HG03045 (cell line): ENCODE measurements at regions not wholly inside any gene's neighbourhood (a gene's known extent, or its start where the extent isn't known, plus 50 kb on each side); places are given as distances from the start of the nearest gene placed in this dataset.
"Not testable (repeated sequence)": the region's sequence is repeated elsewhere in the genome, so short reads cannot be mapped to it uniquely, and the experiment has no call there.

Source experiments
- ATAC-seq: cut with Tn5 transposase; IDR thresholded peaks from one replicate; pipeline ENCODE4 v1.9.1; 2021; ENCODE audit warnings: mild to moderate bottlenecking, moderate library complexity; ENCODE audit not compliant: unreplicated experiment

DNA sequence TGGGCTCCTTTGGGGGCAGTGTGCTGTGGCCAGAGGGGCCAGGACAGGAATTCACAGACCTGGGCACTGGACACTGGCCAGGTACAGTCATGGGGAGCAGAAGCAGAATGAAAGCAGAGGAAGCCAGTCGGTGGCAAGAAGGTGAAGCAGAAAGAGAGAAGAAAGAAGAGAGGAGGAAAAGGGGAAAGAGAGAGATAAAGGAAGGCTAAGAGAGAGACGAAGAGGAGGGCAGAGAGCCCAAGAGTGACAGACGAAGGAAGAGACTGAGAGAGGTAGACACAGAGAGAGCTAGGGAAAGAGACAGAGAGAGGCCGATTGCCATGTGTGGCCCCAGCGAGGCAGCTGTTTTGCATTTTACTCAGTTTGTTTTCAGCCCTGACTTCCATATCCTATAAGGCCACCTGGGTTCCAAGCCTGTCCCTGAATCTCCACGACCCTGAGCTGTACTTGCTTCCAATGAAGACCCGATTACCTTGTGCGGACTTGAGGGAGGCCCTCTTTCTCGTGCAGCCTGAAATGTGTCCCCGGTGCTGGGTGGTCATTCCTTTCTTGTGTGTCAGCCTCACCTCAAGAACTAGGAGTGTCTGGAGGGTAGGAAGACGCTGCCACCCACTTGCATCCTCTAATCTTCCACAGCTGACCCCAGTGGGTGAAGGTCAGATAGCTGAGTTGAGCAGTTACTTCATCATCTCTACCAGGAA, 73.9 kb downstream of the LSM3 start:
- no peak for ATAC-seq

DNA sequence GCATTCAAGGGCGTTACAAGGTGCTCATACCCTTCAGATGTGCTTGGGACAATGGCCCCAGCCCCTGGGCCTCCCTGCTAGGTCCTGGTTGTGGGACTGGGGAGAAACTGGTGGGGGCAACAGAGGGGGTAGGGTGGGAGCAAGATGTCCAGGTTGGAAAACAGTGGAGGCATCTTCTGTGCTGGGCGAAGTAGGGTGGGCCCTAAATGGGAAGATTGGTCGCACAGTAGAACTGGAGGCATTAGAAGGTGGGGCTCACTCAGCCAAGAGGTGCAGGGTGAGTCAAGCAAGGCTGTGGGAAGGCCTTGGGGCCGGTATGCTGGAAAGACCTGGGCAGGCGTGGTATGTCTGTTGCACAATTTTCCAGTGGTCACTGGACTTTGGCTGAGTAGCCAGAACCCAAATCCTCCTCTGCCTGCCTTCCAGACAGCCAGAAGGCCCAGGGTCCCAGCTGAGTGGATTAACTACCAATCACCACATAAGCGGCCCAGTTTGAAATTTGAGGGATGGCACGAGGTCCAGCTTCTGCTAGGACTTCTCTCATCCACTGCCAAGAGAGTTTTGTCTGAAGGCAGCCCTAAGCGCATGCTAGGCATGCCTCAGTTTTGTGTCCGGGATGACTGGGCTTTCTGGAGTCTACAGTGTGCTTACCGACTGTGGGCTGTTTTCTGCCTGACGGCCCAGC, 74.5 kb downstream of the LSM3 start:
- ATAC-seq: no peak

DNA sequence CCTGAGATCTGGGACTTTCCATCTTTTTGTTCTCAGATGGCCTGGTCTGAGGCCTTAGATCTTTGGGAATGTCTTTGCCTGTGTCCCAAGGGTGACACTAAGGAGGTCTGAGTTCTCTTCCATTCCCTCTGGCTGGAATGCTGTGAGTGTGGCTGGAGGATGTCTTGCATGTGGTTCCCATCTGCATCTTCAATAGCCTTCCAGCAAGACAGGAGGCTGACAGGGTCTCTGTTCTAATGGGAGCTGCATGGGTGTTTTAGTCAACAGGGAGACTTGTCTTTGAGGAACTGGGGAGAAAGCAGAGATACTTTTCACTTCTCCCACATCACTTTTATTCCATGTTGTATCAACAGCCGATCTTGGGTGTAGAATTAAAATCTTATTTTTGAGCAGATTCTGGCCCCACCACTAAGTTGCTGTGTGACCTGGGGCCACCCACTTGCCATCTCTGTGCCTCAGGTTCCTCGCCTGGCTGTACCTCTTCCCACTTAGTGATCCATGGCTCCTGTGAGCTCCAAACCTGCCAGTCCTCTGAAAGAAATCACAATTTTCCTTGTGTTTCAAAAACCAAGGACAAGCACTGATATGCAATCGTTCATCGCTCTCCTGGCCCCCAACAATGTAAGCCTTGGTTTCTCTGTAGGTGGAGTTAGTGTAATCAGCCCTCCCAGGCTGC, 75.2 kb downstream of the LSM3 start:
- no peak for ATAC-seq

DNA sequence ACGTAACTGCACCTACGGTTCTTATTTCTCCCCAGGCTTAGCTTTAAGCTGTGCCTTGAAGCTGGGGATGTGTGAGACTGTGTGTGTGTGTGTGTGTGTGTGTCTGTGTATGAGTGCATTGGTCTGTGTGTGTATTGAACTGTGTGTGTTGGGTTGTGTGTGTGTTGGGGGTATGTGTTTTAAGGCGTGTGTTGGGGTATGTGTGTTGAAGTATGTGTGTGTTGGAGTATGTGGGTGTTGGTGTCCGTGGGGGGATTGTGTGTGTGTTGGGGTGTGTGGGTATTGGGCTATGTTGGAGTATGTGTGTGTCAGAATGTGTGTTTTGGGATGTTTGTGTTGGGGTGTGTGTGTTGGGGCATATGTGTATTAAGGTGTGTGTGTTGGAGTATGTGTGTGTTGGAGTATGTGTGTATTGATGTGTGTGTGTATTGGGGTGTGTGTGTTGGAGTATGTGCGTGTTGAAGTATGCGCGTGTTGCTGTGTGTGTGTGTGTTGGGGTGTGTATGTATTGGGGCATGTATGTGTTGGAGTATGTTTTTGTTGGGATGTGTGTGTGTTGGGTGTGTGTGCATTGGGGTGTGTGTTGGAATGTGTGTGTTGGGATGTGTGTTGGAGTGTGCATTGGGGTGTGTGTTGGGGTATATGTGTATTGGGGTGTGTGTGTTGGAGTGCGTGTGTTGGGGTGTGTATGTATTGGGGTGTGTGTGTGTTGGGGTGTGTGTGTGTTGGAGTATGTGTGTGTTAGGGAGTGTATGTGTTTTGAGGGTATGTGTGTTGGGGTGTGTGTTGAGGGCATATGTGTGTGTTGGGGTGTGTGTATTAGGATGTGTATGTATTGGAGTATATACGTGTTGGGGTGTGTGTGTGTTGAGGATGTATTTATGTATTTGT, 76.4 kb downstream of the LSM3 start:
- no peak for ATAC-seq

DNA sequence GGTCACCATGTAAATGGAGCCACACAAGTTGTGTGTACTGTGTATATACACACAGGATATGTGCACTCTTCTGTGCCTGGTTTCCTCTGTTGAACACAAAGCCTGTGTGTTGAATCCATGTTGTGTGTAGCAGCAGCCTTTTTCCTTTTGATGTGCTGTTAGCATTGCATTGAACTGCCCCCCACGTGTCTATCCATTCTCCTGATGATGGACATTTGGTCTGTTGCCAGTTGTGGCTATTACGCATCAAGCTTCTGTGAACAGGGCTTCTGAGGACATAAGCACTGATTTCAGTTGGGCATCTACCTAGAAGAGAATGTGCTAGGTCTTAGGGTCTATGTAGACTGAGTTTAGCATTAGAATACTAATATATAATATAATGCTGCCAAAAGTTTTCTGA, 77.4 kb downstream of the LSM3 start:
- ATAC-seq: no peak

DNA sequence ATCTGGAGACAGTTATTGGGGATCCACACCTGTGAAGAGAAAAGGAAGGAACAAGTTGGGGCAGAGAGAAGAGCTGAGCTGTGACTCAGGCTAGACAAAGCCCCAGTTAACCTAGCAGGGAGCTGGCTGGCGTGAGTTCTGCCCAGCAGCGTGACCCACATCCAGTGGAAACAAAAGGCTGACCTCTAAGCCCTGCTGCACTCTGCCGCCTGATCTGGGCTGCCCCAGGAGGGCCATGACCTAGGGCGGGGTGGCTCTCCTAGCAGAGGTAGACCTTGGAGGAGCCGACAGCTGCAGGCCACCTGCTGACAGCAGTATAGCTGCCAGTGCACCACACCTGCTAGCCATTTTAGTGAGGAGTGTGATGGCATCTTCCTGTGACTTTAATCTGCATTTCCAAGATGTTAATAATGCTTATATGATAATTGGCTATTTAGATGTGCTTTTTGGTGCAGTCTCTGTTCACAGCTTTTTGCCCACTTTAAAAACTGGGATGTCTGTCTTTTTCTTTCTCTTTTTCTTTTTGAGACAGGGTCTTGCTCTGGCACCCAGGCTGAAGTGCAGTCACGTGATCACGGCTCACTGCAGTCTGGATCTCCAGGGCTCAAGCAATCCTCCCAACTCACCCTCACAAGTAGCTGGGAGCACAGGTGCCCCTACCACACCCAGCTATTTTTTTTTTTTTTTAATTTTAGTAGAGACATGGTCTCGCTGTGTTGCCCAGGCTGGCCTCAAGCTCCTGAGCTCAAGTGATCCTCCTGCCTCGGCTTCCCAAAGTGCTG, 78.1 kb downstream of the LSM3 start:
- ATAC-seq: no peak

DNA sequence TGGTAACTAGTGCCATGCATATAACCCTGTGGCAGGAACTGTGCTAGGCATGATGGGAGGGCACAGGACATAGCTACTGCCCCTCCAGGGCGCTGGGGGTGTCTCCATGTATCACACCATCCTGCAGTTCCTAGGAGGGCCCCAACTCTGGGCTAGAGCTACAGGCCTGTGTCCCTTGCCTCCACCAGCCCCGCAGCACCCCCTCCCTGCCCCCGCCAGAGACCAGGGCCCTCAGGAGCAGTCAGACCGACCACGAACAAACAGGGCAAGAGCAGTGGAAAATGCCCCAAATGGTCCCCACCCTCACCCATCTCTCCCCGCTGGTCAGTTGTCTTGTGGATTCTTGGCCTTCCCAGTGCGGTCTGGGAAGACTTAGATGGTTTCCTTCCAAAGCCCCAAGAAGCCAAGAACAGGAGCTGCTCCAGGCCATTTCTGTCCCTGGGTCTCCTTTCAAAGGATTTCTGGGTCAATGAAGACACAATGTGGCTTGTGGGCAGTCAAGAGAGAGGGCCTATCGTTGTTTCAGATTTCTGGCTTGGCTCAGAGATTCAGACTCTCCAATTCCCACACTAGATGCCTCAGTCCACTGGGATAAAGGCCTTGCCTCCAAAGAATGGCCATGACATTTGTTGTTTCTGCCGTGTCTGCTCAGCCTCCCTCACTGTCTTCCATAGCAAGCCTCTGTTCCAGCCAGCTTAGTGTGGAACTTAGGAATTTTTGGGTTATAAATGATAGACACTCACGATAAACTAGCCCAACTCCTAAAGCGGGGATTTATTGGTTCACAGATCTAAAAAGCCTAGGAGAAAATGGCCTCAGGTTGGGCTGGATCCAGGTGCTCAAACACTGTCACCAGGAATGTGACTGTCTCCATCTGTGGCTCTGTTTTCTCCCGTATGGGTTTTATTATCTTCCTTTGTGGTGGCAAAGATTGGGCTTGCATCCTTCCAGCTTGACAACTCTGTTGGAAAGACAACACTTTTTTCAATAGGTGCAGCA, 80.6 kb downstream of the LSM3 start:
- ATAC-seq: no peak

DNA sequence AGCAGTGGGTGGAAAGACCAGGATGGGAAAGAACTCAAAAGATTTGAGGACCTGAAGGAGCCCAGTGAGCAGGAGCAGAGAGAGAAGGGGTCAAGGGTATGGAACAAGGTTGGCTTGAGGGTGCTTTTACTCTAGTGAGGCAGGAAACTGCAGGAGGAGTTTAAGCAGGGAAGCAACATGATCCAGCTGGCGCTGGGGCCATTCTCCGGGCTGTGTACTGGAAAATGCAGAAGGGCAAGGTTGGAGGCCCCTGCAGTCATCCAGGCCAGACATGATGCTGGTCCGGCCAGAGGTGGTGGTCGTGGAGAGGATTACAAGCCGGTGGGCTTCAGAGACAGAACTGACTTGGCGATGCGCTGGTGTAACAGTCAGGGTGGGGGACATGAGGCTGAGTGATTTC, 81.8 kb downstream of the LSM3 start:
- ATAC-seq: no peak

DNA sequence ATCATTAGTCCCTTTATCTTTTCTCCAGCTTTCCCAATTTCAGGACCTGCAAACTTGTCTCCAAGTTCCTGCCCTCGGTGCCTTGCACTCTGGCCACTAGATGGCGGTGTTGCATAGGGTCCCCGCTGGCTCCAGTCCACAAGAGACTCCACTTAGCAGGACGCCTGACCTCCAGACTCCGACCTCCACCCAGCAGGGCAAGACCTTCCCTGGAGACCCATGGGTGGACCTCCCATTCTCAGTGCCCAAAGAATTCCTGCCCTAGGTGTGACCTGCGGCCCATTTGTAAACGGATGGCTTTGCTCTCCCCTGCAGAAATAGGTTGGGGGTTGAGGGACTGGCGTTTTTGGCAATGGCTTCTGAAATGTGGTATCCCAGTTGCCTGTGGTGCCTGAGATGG, 82.6 kb downstream of the LSM3 start:
- ATAC-seq: peak; percentile 68

DNA sequence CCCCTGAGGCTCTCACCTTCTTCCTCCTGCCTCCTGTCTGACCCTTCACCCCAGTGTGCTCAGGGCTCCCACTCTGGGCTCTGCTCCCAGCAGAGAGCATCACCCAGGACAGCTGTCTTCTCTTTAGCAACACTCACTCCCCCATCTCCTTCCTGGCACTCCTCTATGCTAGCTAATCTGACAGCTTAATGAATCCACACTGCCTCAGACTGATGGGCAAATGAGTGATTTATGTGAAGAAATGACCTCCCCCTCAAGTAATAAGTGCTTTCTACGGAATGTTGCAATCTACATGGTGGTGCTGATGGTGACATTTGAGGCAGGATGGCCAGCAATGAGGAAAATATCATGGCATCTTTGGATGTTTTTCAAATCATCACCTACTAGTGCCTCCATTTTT, 83.6 kb downstream of the LSM3 start:
- ATAC-seq: no peak

DNA sequence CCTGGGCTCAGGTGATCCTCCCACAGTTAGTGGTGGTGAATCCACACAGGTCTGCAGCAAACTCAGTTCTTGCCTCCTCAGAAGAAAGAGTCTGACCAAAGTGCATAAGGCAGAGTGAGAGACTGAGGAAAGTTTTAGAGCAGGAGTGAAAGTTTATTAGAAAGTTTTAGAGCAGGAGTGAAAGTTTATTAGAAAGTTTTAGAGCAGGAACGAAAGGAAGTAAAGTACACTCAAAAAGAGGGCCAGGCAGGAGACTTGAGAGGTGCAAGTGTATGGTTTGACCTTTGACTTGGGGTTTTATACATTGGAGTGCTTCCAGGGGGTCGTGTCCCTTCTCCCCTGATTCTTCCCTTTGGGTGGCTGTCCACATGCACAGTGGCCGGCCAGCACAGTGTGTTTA, 84.2 kb downstream of the LSM3 start:
- ATAC-seq: no peak

DNA sequence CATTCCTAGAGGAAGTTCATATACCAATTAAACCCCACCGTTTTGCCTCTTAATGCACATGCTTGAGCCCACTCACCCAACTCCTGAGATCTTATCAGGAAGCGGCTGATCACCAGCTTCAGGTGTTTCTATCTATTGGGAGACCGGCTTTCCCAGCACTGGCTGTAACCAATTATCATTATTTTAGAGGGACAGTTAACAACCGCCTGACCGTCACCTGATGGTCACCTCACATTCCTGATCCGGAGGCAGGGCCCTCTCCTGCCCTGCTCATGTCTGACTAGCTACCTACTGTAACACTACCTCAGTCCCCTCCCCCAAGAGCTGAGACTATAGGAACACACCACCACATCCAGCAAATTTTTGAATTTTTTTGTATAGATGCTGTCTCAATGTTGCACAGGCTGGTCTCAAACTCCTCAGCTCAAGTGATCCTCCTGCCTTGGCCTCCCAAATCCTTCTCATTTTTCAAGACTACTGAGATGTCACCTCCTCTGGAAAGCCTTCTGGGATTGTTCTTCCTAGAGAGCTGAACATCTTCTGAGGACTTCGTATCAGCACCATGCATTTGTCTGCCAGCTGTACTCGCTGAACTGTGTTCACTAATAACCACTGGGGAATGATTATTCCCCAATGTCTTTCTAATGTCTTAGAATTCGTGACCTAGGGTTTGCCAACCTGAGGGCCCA, 84.8 kb downstream of the LSM3 start:
- ATAC-seq: no peak

DNA sequence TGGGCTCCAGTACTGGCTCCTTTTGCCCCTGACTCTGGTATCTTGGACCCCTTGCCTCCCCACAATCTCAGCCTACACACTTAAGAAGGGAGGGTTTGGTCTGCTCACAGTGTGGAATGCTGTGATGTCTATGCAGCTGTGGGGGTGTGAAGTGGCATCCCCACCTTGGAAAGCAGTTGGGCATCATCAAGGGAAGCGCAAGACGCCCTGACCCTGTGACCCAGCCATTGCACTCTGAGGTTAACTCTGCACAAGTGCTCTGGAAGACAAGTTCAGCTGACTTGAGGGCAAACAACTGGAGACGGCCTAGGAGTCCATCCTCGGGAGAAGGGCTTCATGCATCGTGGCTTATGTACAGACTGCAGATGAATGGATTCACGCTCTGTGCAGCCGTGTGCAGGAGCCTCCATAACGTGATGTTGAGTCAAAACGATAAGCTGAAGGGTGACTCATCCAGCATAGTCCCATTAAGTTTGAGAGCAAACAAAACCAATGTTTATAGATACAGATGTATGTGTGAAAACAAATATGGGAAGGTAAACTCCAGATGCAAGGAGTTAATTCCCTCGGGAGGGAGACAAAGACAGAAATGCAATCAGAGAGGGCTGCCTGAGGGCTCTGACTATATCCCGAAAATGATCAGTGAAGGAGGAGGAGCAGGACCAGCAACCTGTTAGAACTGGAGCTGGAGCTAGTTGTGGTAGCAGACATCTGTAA, 86.8 kb downstream of the LSM3 start:
- no peak for ATAC-seq

DNA sequence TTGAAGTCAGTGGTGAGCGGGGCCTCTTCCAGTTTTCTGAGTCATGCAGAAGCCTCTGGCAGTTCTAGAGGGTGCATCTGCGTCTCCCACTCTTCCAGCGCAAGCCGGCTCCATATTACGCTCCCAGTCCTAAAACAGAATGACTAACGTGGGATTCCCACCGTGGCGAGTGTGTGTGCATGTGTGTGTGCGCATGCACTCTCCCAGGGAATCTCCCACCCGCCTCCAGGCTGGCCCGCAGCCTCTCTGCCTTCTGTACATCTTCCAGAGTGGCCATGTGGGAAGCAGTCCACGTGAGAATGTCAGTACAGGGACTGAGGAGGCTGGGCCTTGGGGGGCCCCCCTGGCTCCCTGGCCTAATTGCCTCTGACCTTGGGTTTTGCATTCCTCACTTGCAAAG, 87.7 kb downstream of the LSM3 start:
- ATAC-seq: no peak

DNA sequence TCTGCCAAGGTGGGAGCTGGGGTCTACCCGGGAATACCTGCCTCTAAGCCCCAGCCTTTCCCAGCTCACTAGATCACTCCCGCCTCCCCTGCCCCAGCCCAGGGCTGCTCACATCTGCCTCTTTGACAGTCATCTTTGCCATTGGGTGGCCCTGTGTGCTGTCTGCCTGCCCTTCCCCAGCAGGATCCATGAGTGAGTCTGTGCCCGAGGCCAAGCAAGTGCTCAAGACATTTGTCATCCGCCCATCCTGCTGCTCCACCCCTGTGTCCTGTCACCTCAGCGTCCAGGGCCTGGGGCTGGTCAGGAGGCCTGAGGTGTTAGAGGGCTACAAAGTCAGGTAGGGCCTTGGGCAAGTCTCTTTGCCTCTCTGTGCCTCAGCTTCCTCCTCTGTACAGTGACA, 89.4 kb downstream of the LSM3 start:
- ATAC-seq: no peak

DNA sequence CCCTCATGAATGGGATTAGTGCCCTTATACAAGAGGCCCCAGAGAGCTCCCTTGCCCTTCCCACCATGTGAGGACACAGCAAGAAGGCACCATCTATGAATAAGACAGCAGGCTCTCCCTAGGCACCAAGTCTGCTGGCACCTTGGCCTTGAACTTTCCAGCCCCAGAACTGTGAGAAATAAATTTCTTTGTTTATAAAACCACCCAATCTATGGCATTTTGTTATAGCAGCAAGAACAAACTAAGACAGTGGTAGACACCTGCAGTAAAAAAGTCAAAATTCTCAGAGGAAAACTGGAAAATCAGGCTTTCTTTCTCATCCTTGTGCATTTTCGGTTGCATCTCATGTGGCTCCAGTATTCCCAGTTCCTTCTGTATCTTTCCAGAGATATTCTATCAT, 90.3 kb downstream of the LSM3 start:
- no peak for ATAC-seq

DNA sequence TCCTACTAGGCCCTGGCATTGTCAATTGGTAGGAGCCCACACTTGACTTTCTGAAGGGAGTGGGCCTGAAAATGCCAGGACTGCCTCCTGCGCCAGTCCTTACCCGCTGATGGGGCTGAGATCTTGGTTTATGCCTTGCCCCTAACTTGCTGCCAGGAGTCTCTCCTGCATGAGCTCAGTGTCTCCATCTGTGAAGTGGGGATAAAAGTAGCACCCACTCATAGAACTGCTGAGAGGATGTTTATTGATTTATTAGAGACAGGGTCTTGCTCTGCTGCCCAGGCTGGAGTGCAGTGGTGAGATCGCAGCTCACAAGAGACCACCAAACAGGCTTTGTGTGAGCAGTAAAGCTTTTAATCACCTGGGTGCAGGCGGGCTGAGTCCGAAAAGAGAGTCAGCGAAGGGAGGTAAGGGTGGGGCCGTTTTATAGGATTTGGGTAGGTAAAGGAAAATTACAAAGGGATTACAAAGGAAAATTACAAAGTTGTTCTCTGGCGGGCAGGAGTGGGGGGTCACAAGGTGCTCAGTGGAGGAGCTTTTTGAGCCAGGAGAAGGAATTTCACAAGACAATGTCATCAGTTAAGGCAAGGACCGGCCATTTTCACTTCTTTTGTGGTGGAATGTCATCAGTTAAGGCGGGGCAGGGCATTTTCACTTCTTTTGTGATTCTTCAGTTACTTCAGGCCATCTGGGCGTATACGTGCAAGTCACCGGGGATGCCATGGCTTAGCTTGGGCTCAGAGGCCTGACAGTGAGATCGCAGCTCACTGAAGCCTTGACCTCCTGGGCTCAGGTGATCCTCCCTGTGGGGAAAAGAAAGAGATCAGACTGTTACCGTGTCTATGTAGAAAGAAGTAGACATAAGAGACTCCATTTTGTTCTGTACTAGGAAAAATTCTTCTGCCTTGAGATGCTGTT, 93.7 kb downstream of the LSM3 start:
- not testable (repeated sequence) for ATAC-seq
